K562 (cell line): ENCODE measurements at regions not wholly inside any gene's neighbourhood (a gene's known extent, or its start where the extent isn't known, plus 50 kb on each side); places are given as distances from the start of the nearest gene placed in this dataset.

Experiments
- ATF1 ChIP-seq, 2 experiments: fragments of 450-650 bp in 1 of 2; IDR thresholded peaks; 2 replicates each; pipeline ENCODE4 v1.6.1; 2016; ENCODE audit warnings: missing compliant biosample characterization in 1 of 2, missing genetic modification characterization in 1 of 2
- CHAMP1 ChIP-seq: fragments of 450-650 bp; IDR thresholded peaks from 2 replicates; pipeline ENCODE4 v1.6.1; 2016; ENCODE audit warnings: mild to moderate bottlenecking
- ELF1 ChIP-seq: fragments of 200-800 bp; sonication (Bioruptor generic); IDR thresholded peaks from 2 replicates; pipeline ENCODE4 v1.6.1; 2016; ENCODE audit warnings: missing genetic modification characterization, missing compliant biosample characterization
- FUS ChIP-seq: fragments of 200-400 bp; formaldehyde crosslinking; optimal IDR thresholded peaks from 2 replicates; pipeline ENCODE3; 2017; ENCODE audit warnings: low read depth, low read length
- HBP1 ChIP-seq: fragments of 450-650 bp; formaldehyde crosslinking; IDR thresholded peaks from 2 replicates; pipeline ENCODE4 v1.4.0; 2022; ENCODE audit warnings: missing genetic modification characterization
- JUN ChIP-seq, 2 experiments: sonication (generic) in 1 of 2; formaldehyde crosslinking in 1 of 2; IDR thresholded peaks; 2 replicates each; pipeline versions ENCODE4 v1.6.1 to v1.8.0; 2012 to 2022; ENCODE audit warnings: borderline replicate concordance in 2 of 2, mild to moderate bottlenecking in 2 of 2, improper control_type of control experiment in 1 of 2, low read depth in 1 of 2, low read length in 1 of 2, missing genetic modification reagents in 1 of 2
- MAFF ChIP-seq: IDR thresholded peaks from 2 replicates; pipeline ENCODE4 v1.6.1; 2012; ENCODE audit warnings: low read length, improper control_type of control experiment
- MAFG ChIP-seq: fragments of 450-650 bp; conservative IDR thresholded peaks from 2 replicates; pipeline ENCODE4 v1.6.1; 2016; ENCODE audit warnings: missing genetic modification characterization, missing compliant biosample characterization
- MAFK ChIP-seq: IDR thresholded peaks from 2 replicates; pipeline ENCODE4 v1.6.1; 2011; ENCODE audit warnings: low read length, improper control_type of control experiment
- MCM5 ChIP-seq: fragments of 450-650 bp; IDR thresholded peaks from 2 replicates; pipeline ENCODE4 v1.6.1; 2016; ENCODE audit warnings: low read depth
- MIER1 ChIP-seq: fragments of 450-650 bp; IDR thresholded peaks from 2 replicates; pipeline ENCODE4 v1.6.1; 2016; ENCODE audit warnings: antibody characterized with exemption, mild to moderate bottlenecking, low read depth
- MTA1 ChIP-seq: fragments of 450-650 bp; IDR thresholded peaks from 2 replicates; pipeline ENCODE4 v1.6.1; 2017; ENCODE audit warnings: borderline replicate concordance
- NFE2 ChIP-seq: IDR thresholded peaks from 2 replicates; pipeline ENCODE4 v1.6.1; 2014; ENCODE audit warnings: antibody characterized with exemption, low read depth
- NFIX ChIP-seq: fragments of 250-450 bp; sonication (Bioruptor Pico); IDR thresholded peaks from 2 replicates; pipeline ENCODE4 v1.4.0; 2020; ENCODE audit warnings: low read depth, mild to moderate bottlenecking, moderate library complexity
- PHB2 ChIP-seq: fragments of 450-650 bp; IDR thresholded peaks from 2 replicates; pipeline ENCODE4 v1.6.1; 2017; ENCODE audit warnings: low read depth
- POLR2H ChIP-seq: IDR thresholded peaks from 2 replicates; pipeline ENCODE4 v1.6.1; 2016; ENCODE audit warnings: missing genetic modification characterization, low read depth, mild to moderate bottlenecking, control low read depth, missing compliant biosample characterization, moderate library complexity
- RBM15 ChIP-seq: fragments of 200-400 bp; formaldehyde crosslinking; IDR thresholded peaks from 2 replicates; pipeline ENCODE4 v1.6.1; 2018; ENCODE audit warnings: mild to moderate bottlenecking, low read length, moderate library complexity; ENCODE audit not compliant: insufficient read depth
- SP2 ChIP-seq: IDR thresholded peaks from 2 replicates; pipeline ENCODE4 v1.6.1; 2011; ENCODE audit warnings: mild to moderate bottlenecking, low read depth, low read length, moderate library complexity; ENCODE audit not compliant: poor library complexity, severe bottlenecking; ENCODE audit errors: extremely low read depth
- TCF7L2 ChIP-seq: fragments of 150-350 bp; IDR thresholded peaks from 2 replicates; pipeline ENCODE4 v1.6.1; 2016; ENCODE audit warnings: low read depth, mild to moderate bottlenecking, low read length, moderate library complexity
- ZFP30 ChIP-seq: fragments of 250-450 bp; sonication (Bioruptor Pico); IDR thresholded peaks from 2 replicates; pipeline ENCODE4 v1.8.0; 2022; ENCODE audit warnings: moderate library complexity, mild to moderate bottlenecking, inconsistent platforms, borderline replicate concordance
- ZNF311 ChIP-seq: fragments of 250-450 bp; sonication (Bioruptor Pico); IDR thresholded peaks from 2 replicates; pipeline ENCODE4 v1.4.0; 2020; ENCODE audit warnings: mild to moderate bottlenecking, moderate library complexity
- TF ChIP-seq, protein P1 (sequence below): sonication (generic); formaldehyde crosslinking; IDR thresholded peaks from 2 replicates; pipeline ENCODE4 v1.8.0; 2022; ENCODE audit warnings: mild to moderate bottlenecking, missing genetic modification reagents, borderline replicate concordance
- TF ChIP-seq, protein P2 (sequence below): fragments of 250-450 bp; sonication (Bioruptor Pico); IDR thresholded peaks from 2 replicates; pipeline ENCODE4 v1.5.1; 2021; ENCODE audit warnings: mild to moderate bottlenecking

- TF ChIP-seq JUN (IDR thresholded peaks at IDR 0.05; ENCODE audit: borderline replicate concordance, low read depth, low read length) (no peak), JUN (CRISPR knock-in tag; IDR thresholded peaks at IDR 0.05; ENCODE audit: borderline replicate concordance) (no peak), FUS (no peak), POLR2H (tag) (no peak), TCF7L2 (peak; percentile 50; the same call in 1 of the 2 replicates), MTA1 (no peak), PHB2 (no peak), MIER1 (no peak), RBM15 (no peak), MAFK (peak; percentile 84), HBP1 (CRISPR knock-in tag) (no peak), ZFP30 (CRISPR knock-in tag) (no peak), SP2 (no peak), MAFG (tag) (peak; percentile 94), NFE2 (peak; percentile 90), MCM5 (no peak), CHAMP1 (no peak), ZNF311 (CRISPR knock-in tag) (no peak), NFIX (CRISPR knock-in tag) (no peak), ELF1 (no peak), MAFF (peak; percentile 85), ATF1 (CRISPR knock-in tag; IDR thresholded peaks at IDR 0.05) (no peak), ATF1 (tag; IDR thresholded peaks at IDR 0.05) (peak; percentile 26; the same call in 1 of the 2 replicates)
- TF ChIP-seq, protein P1, sequence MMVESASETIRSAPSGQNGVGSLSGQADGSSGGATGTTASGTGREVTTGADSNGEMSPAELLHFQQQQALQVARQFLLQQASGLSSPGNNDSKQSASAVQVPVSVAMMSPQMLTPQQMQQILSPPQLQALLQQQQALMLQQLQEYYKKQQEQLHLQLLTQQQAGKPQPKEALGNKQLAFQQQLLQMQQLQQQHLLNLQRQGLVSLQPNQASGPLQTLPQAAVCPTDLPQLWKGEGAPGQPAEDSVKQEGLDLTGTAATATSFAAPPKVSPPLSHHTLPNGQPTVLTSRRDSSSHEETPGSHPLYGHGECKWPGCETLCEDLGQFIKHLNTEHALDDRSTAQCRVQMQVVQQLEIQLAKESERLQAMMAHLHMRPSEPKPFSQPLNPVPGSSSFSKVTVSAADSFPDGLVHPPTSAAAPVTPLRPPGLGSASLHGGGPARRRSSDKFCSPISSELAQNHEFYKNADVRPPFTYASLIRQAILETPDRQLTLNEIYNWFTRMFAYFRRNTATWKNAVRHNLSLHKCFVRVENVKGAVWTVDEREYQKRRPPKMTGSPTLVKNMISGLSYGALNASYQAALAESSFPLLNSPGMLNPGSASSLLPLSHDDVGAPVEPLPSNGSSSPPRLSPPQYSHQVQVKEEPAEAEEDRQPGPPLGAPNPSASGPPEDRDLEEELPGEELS (CRISPR knock-in tag), result no peak
- TF ChIP-seq, protein P2, sequence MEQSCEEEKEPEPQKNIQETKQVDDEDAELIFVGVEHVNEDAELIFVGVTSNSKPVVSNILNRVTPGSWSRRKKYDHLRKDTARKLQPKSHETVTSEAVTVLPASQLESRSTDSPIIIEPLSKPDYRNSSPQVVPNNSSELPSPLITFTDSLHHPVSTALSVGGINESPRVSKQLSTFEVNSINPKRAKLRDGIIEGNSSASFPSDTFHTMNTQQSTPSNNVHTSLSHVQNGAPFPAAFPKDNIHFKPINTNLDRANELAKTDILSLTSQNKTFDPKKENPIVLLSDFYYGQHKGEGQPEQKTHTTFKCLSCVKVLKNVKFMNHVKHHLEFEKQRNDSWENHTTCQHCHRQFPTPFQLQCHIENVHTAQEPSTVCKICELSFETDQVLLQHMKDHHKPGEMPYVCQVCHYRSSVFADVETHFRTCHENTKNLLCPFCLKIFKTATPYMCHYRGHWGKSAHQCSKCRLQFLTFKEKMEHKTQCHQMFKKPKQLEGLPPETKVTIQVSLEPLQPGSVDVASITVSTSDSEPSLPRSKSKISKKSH (CRISPR knock-in tag), result no peak
Measured at GRCh38 chr12:70044167-70044566, 199.1 kb upstream of the CNOT2 start (continued).
